ENCODE measurements at regions not wholly inside any gene's neighbourhood (a gene's known extent, or its start where the extent isn't known, plus 50 kb on each side); places are given as distances from the start of the nearest gene placed in this dataset.

GRCh38 chr5:61991430-61991829 lies 314.6 kb upstream of the KIF2A start:
- no peak overlapping the region for H2BK15ac ChIP-seq (ENCODE audit: low read length)
- no peak overlapping the region for H2AFZ ChIP-seq (ENCODE audit: low read length)
- H3K23me2 ChIP-seq (ENCODE audit: low read depth, low read length): no peaks in the 10 kb centered on the region
- DNase-seq (ENCODE audit: low read depth in 1 of 2, low spot score in 2 of 2): no peak
- POLR2A ChIA-PET (ENCODE audit: partially characterized antibody): no interaction called here
- no peak overlapping the region for H3K4me3 ChIP-seq (ENCODE audit: extremely low read depth in 1 of 4, insufficient read depth in 2 of 4, low read depth in 3 of 4, low read length in 4 of 4)
- H3K36me3 ChIP-seq (ENCODE audit: control insufficient read depth in 2 of 4, insufficient read depth in 4 of 4, low read length in 3 of 4): no peaks in the 10 kb centered on the region
- H3K23ac ChIP-seq (ENCODE audit: insufficient read length): no peak overlapping the region
- FAIRE-seq: no peak
- no peak overlapping the region for H2BK5ac ChIP-seq (ENCODE audit: low read depth, low read length)
- H3K27me3 ChIP-seq (replicated peaks in 1 of 4; ENCODE audit: control insufficient read depth in 3 of 4, extremely low read depth in 1 of 4, insufficient read depth in 3 of 4, low read length in 3 of 4): no peaks in the 10 kb centered on the region
- H3K27ac ChIP-seq (ENCODE audit: low read depth, low read length): no peak overlapping the region
- no peak overlapping the region for H2BK120ac ChIP-seq (replicated peaks; ENCODE audit: low read depth, low read length)
- H2BK12ac ChIP-seq (ENCODE audit: low read depth, low read length): no peak overlapping the region
- no peak overlapping the region for H4K5ac ChIP-seq (ENCODE audit: insufficient read length, low read depth, low read length)
- no peak overlapping the region for H3K4ac ChIP-seq (replicated peaks; ENCODE audit: insufficient read length, low read depth, low read length)
- no peak overlapping the region for H3K56ac ChIP-seq (replicated peaks; ENCODE audit: insufficient read length, low read depth, low read length)
- WGBS, 2 experiments (ENCODE audit: extremely low coverage in 1 of 2, insufficient coverage in 1 of 2, insufficient read length in 1 of 2, insufficient replicate concordance in 2 of 2, low coverage in 1 of 2, low lambda C conversion rate in 2 of 2, missing lambda C conversion rate in 1 of 2): 91% methylated on average over 4 of the region's 4 CpGs; no CpG with 5 or more reads in 1 of the 2 experiments
- H4K20me1 ChIP-seq (replicated peaks in 1 of 2; ENCODE audit: control insufficient read depth in 1 of 2, insufficient read depth in 2 of 2, low read length in 2 of 2): no peaks in the 10 kb centered on the region
- no peak overlapping the region for H3K14ac ChIP-seq (ENCODE audit: insufficient read length)
- no peak overlapping the region for H3K18ac ChIP-seq (ENCODE audit: extremely low read depth, low read length)
- H3K4me2 ChIP-seq (ENCODE audit: insufficient read depth in 1 of 2, low read depth in 2 of 2, low read length in 2 of 2): no peak overlapping the region
- no peak overlapping the region for H4K91ac ChIP-seq (replicated peaks; ENCODE audit: insufficient read length, low read length)
- H3K79me1 ChIP-seq (ENCODE audit: low read depth, low read length): no peaks in the 10 kb centered on the region
- H2AK5ac ChIP-seq (ENCODE audit: low read depth, low read length): no peak overlapping the region
- H3K9me3 ChIP-seq (ENCODE audit: insufficient read depth in 2 of 2, low read depth in 1 of 2, low read length in 1 of 2): peaks cover 0 to 5% of the 10 kb centered on the region in 2 experiments; a peak in 1 of 4 replicates
- CTCF ChIA-PET (ENCODE audit: partially characterized antibody): no interaction called here
- H2BK20ac ChIP-seq (ENCODE audit: low read length): no peak overlapping the region
- H3K9ac ChIP-seq (replicated peaks in 1 of 4; ENCODE audit: extremely low read depth in 1 of 4, low read depth in 3 of 4, low read length in 3 of 4): no peak overlapping the region
- H3K4me1 ChIP-seq (replicated peaks in 1 of 4; ENCODE audit: control insufficient read depth in 3 of 4, insufficient read depth in 4 of 4, low read length in 3 of 4): no peaks in the 10 kb centered on the region
- no peaks in the 10 kb centered on the region for H3K79me2 ChIP-seq (ENCODE audit: control insufficient read depth in 1 of 2, insufficient read depth in 2 of 2, low read length in 2 of 2)
- no peak overlapping the region for H4K8ac ChIP-seq (ENCODE audit: extremely low read depth, insufficient read depth, low read length)
- no peak for TF ChIP-seq BCL11A (IDR thresholded peaks at IDR 0.05; ENCODE audit: low read depth in 2 of 2, low read length in 2 of 2)
- no peak for TF ChIP-seq SIX5 (IDR thresholded peaks at IDR 0.05; ENCODE audit: low read depth, low read length)
- TF ChIP-seq HDAC2 (IDR thresholded peaks at IDR 0.05; ENCODE audit: borderline replicate concordance in 1 of 2, low read depth in 2 of 2, low read length in 2 of 2): no peak
- no peak for TF ChIP-seq ATF3 (IDR thresholded peaks at IDR 0.05; ENCODE audit: insufficient read depth, low read depth, low read length)
